GM12891 (cell line): ENCODE measurements at regions not wholly inside any gene's neighbourhood (a gene's known extent, or its start where the extent isn't known, plus 50 kb on each side); places are given as distances from the start of the nearest gene placed in this dataset.

ENCODE experiments used
- POLR2A ChIP-seq: IDR thresholded peaks from 2 replicates; pipeline ENCODE4 v1.6.1; 2011; ENCODE audit warnings: low read depth, low read length, control low read depth
- POLR2AphosphoS5 ChIP-seq: IDR thresholded peaks from 2 replicates; pipeline ENCODE4 v1.6.1; 2011; ENCODE audit warnings: low read depth, low read length, control low read depth
- SPI1 ChIP-seq: IDR thresholded peaks from 2 replicates; pipeline ENCODE4 v1.6.1; 2011; ENCODE audit warnings: low read depth, low read length, control low read depth
- TAF1 ChIP-seq: IDR thresholded peaks from 2 replicates; pipeline ENCODE4 v1.6.1; 2011; ENCODE audit warnings: low read depth, low read length, control low read depth

DNA sequence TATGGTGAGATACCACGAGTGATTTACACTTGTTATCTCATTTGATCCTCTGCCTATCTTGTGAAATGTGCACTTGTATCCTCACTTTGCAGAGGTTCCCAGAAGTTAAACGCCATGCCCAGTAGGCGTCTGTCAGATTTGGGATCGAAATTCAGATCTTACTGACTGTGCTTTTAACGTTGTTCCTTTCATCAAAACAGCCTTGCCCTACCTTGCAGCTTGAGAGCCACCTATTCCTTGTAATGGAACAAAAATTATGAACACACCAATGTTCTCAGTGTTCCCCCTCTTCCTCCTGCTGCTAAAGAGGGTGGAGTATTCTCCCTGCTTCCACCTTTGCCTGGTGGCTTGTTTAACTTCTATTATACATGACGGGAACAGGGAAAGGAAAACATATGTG is 257.0 kb downstream of the MSX2 start:
- TF ChIP-seq POLR2A (no peak), POLR2AphosphoS5 (no peak), TAF1 (no peak), SPI1 (no peak)
